Transverse colon (tissue), 4 donors: ENCODE measurements at regions not wholly inside any gene's neighbourhood (a gene's known extent, or its start where the extent isn't known, plus 50 kb on each side); places are given as distances from the start of the nearest gene placed in this dataset.

Source experiments
- DNase-seq: peaks from one replicate; pipeline ENCODE4 v3.0.0-alpha.2; 2019
- H3K27ac ChIP-seq, 4 donors: fragments of 200-600 bp; sonication (generic); 2 replicates each; pipeline ENCODE4 v1.5.1; 2016 to 2018; ENCODE audit warnings: inconsistent platforms in 4 of 4
- H3K27me3 ChIP-seq: fragments of 200-600 bp; sonication (generic); 2 replicates; pipeline ENCODE4 v1.5.1; 2017; ENCODE audit warnings: inconsistent platforms
- H3K36me3 ChIP-seq, 4 donors: fragments of 200-600 bp; sonication (generic); 2 replicates each; pipeline ENCODE4 v1.5.1; 2017 to 2019; ENCODE audit warnings: inconsistent platforms in 4 of 4
- H3K4me1 ChIP-seq, 4 donors: fragments of 200-600 bp; sonication (generic); 2 replicates each; pipeline ENCODE4 v1.5.1; 2017 to 2020; ENCODE audit warnings: inconsistent platforms in 4 of 4
- H3K4me3 ChIP-seq, 4 donors: fragments of 200-600 bp; sonication (generic); 1 replicate in 1 of 4; 2 replicates in 3 of 4; pipeline versions ENCODE4 v1.5.1 to v1.6.1; 2017 to 2019; ENCODE audit warnings: inconsistent platforms in 4 of 4
- H3K9me3 ChIP-seq, 2 donors: fragments of 200-600 bp; sonication (generic); 2 replicates each; pipeline ENCODE4 v1.5.1; 2017 to 2019; ENCODE audit warnings: inconsistent platforms in 2 of 2
- CTCF ChIP-seq, 5 experiments: fragments of 200-600 bp in 3 of 5; fragments of 450-650 bp in 2 of 5; sonication (generic) in 3 of 5; IDR thresholded peaks; 1 replicate in 2 of 5; 2 replicates in 3 of 5; pipeline ENCODE4 v1.5.1; 2016 to 2017; ENCODE audit warnings: antibody characterized with exemption in 5 of 5, inconsistent platforms in 3 of 5, mild to moderate bottlenecking in 2 of 5, moderate library complexity in 1 of 5
- EP300 ChIP-seq: sonication (generic); formaldehyde crosslinking; IDR thresholded peaks from one replicate; pipeline ENCODE4 v1.6.1; 2017; ENCODE audit warnings: antibody characterized with exemption, low read depth
- POLR2A ChIP-seq: fragments of 450-650 bp; IDR thresholded peaks from one replicate; pipeline ENCODE4 v1.6.1; 2016; ENCODE audit warnings: antibody characterized with exemption, mild to moderate bottlenecking, moderate library complexity
- POLR2AphosphoS5 ChIP-seq, 3 donors: sonication (generic); formaldehyde crosslinking; IDR thresholded peaks; one replicate each; pipeline ENCODE4 v1.6.1; 2016; ENCODE audit warnings: antibody characterized with exemption in 3 of 3
- whole genome bisulfite sequencing, 2 donors: methylation state at CpG; one replicate each; pipeline ENCODE4 v1.1.5; 2018; ENCODE audit warnings: low coverage in 1 of 2; 5-methylcytosine and 5-hydroxymethylcytosine counted together
- in situ Hi-C, 4 donors: fragments of 200-750 bp; cut with MboI; loops; one replicate each; pipeline versions ENCODE4 v1.15.0 to v1.15.1; 2017; ENCODE audit warnings: low sequenced_read_pairs in 3 of 4, low pct_ligation_motif_present in 1 of 4, low pct_unique_long_range_greater_than_20kb in 1 of 4
- intact Hi-C: fragments of 100-400 bp; cut with DNase I; formaldehyde crosslinking; loops from one replicate; pipeline ENCODE4 v1.15.1; 2023; ENCODE audit warnings: low total_unique reads

- TF ChIP-seq POLR2AphosphoS5 (IDR thresholded peaks at IDR 0.05) = no peak
- no peak for TF ChIP-seq POLR2A
- no peak for TF ChIP-seq CTCF (IDR thresholded peaks at IDR 0.05)
- TF ChIP-seq EP300 = no peak
- H3K27me3 ChIP-seq = no peaks in the 10 kb centered on the region
- no peaks in the 10 kb centered on the region for H3K4me1 ChIP-seq
- no peak overlapping the region for H3K4me3 ChIP-seq
- in situ Hi-C loops (no loop called here), intact Hi-C loops (no loop called here)
- DNase-seq = no peak
- no peaks in the 10 kb centered on the region for H3K36me3 ChIP-seq
- H3K27ac ChIP-seq = no peak overlapping the region
- no peaks in the 10 kb centered on the region for H3K9me3 ChIP-seq
- 90% methylated on average over 2 of the region's 2 CpGs; no CpG with 5 or more reads in 1 of the 2 donors for WGBS, 2 donors
Measured at GRCh38 chr1:68984289-68984688, 487.4 kb upstream of the DEPDC1 start.

GRCh38 chr1:68994096-68994495 is 497.2 kb upstream of the DEPDC1 start:
- DNase-seq = no peak
- H3K4me3 ChIP-seq = no peak overlapping the region
- WGBS, 2 donors = 94% methylated on average over 4 of the region's 4 CpGs; no CpG with 5 or more reads in 1 of the 2 donors
- peaks cover 0 to 4% of the 10 kb centered on the region in 2 donors for H3K9me3 ChIP-seq
- in situ Hi-C loops = no loop called here
- H3K36me3 ChIP-seq = no peaks in the 10 kb centered on the region
- intact Hi-C loops = no loop called here
- H3K27me3 ChIP-seq = no peaks in the 10 kb centered on the region
- no peak overlapping the region for H3K27ac ChIP-seq
- TF ChIP-seq POLR2A (no peak), EP300 (no peak), CTCF (IDR thresholded peaks at IDR 0.05) (no peak), POLR2AphosphoS5 (IDR thresholded peaks at IDR 0.05) (no peak)
- no peaks in the 10 kb centered on the region for H3K4me1 ChIP-seq

- no peak for TF ChIP-seq CTCF (IDR thresholded peaks at IDR 0.05)
- TF ChIP-seq POLR2A = no peak
- no peak for TF ChIP-seq POLR2AphosphoS5 (IDR thresholded peaks at IDR 0.05)
- TF ChIP-seq EP300 = no peak
- no peak overlapping the region for H3K4me3 ChIP-seq
- intact Hi-C loops (no loop called here), in situ Hi-C loops (no loop called here)
- no peak for DNase-seq
- no peaks in the 10 kb centered on the region for H3K27me3 ChIP-seq
- H3K9me3 ChIP-seq = peaks cover 0 to 4% of the 10 kb centered on the region in 2 donors
- H3K36me3 ChIP-seq = no peaks in the 10 kb centered on the region
- H3K4me1 ChIP-seq = no peaks in the 10 kb centered on the region
- H3K27ac ChIP-seq = no peak overlapping the region
Measured at GRCh38 chr1:69016468-69016867, 519.6 kb upstream of the DEPDC1 start.

GRCh38 chr1:69029649-69030048 is 532.8 kb upstream of the DEPDC1 start:
- WGBS, 2 donors = 75% methylated on average over 3 of the region's 3 CpGs; no CpG with 5 or more reads in 1 of the 2 donors
- Histone ChIP-seq H3K4me3 (no peak overlapping the region), H3K27me3 (no peaks in the 10 kb centered on the region), H3K9me3 (peaks cover 5 to 17% of the 10 kb centered on the region in 2 donors), H3K27ac (no peak overlapping the region), H3K4me1 (no peaks in the 10 kb centered on the region), H3K36me3 (no peaks in the 10 kb centered on the region)
- TF ChIP-seq POLR2AphosphoS5 (IDR thresholded peaks at IDR 0.05) (no peak), EP300 (no peak), POLR2A (no peak), CTCF (IDR thresholded peaks at IDR 0.05) (no peak)
- no peak for DNase-seq
- intact Hi-C loops = loop anchor here (10.0 kb wide), 1 partner anchor 1775 kb away; no protein-coding TSS in a partner anchor
- in situ Hi-C loops = no loop called here
